ENCODE measurements at regions not wholly inside any gene's neighbourhood (a gene's known extent, or its start where the extent isn't known, plus 50 kb on each side); places are given as distances from the start of the nearest gene placed in this dataset.

DNA sequence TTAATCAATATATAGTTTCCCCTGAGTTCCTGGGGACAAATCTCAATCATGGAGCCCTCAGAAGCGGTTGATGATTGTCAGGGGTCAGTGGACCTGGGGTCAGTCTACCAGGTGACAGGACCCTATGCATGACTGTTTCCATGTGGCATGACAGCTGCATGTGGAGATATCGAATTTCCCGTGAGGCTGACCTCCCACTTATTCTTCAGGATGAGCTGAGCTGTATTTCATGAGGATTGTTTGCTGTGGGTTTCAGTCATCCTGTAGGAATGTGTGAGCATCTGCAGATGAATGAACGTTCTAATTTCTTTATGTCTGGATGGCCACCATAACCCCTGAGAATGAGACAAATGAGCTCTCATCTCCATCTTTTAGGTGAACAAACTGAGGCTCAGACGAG lies 93.0 kb upstream of the HES1 start:
- H3K4me1 ChIP-seq (ENCODE audit: control insufficient read depth in 4 of 4, insufficient read depth in 4 of 4, low read length in 3 of 4): peaks cover 3 to 24% (median 15%) of the 10 kb centered on the region in 4 donors
- no peak overlapping the region for H3K4me3 ChIP-seq (ENCODE audit: low read depth in 1 of 3, low read length in 3 of 3)
- TF ChIP-seq JUND (IDR thresholded peaks at IDR 0.05) (no peak), CTCF (IDR thresholded peaks at IDR 0.05; ENCODE audit: low read depth, low read length, missing input control) (no peak), ATF3 (IDR thresholded peaks at IDR 0.05) (no peak), SP1 (IDR thresholded peaks at IDR 0.05) (no peak), EGR1 (IDR thresholded peaks at IDR 0.05; ENCODE audit: low read depth in 2 of 2) (no peak), FOXA2 (IDR thresholded peaks at IDR 0.05) (no peak), MAX (IDR thresholded peaks at IDR 0.05) (no peak), NR2F2 (IDR thresholded peaks at IDR 0.05) (no peak), GABPA (IDR thresholded peaks at IDR 0.05 in 1 of 2, conservative IDR thresholded peaks at IDR 0.05 in 1 of 2) (no peak)
- TF ChIP-seq, protein P1, sequence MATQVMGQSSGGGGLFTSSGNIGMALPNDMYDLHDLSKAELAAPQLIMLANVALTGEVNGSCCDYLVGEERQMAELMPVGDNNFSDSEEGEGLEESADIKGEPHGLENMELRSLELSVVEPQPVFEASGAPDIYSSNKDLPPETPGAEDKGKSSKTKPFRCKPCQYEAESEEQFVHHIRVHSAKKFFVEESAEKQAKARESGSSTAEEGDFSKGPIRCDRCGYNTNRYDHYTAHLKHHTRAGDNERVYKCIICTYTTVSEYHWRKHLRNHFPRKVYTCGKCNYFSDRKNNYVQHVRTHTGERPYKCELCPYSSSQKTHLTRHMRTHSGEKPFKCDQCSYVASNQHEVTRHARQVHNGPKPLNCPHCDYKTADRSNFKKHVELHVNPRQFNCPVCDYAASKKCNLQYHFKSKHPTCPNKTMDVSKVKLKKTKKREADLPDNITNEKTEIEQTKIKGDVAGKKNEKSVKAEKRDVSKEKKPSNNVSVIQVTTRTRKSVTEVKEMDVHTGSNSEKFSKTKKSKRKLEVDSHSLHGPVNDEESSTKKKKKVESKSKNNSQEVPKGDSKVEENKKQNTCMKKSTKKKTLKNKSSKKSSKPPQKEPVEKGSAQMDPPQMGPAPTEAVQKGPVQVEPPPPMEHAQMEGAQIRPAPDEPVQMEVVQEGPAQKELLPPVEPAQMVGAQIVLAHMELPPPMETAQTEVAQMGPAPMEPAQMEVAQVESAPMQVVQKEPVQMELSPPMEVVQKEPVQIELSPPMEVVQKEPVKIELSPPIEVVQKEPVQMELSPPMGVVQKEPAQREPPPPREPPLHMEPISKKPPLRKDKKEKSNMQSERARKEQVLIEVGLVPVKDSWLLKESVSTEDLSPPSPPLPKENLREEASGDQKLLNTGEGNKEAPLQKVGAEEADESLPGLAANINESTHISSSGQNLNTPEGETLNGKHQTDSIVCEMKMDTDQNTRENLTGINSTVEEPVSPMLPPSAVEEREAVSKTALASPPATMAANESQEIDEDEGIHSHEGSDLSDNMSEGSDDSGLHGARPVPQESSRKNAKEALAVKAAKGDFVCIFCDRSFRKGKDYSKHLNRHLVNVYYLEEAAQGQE (IDR thresholded peaks at IDR 0.05): no peak
- H3K36me3 ChIP-seq (ENCODE audit: control insufficient read depth in 4 of 4, insufficient read depth in 3 of 4, low read depth in 1 of 4, low read length in 3 of 4): no peaks in the 10 kb centered on the region
- WGBS: 95% methylated on average over 5 of the region's 5 CpGs
- no peaks in the 10 kb centered on the region for H3K9me3 ChIP-seq (ENCODE audit: control insufficient read depth in 4 of 4, low read length in 3 of 4)
- H3K27ac ChIP-seq (ENCODE audit: low read depth in 1 of 2, low read length in 2 of 2): no peak overlapping the region
- no peak overlapping the region for H3K9ac ChIP-seq (ENCODE audit: low read depth in 1 of 2, low read length in 2 of 2)
- DNase-seq (ENCODE audit: low spot score): no peak
- no peaks in the 10 kb centered on the region for H3K27me3 ChIP-seq (ENCODE audit: control insufficient read depth in 4 of 4, insufficient read depth in 4 of 4, low read length in 3 of 4)

DNA sequence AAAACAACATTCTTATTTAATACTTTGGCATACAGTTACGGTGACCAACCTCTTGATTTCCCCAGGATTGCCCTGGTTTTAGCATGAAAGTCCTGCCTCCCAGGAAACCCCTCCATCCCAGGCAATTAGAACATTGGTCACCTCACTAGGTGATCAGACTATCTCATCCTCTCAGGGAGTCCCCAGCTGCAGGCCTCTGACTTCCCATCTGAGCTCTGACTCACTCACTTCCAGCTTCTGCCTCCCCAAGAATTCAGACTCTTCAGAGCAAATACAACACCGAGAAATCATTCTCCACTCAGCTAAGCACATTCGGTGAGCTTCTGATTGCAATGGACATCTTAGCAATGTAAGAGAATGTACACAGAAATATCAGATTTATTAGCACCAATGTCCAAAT lies 92.4 kb upstream of the HES1 start:
- peaks cover 3 to 27% (median 17%) of the 10 kb centered on the region in 4 donors for H3K4me1 ChIP-seq (ENCODE audit: control insufficient read depth in 4 of 4, insufficient read depth in 4 of 4, low read length in 3 of 4)
- H3K36me3 ChIP-seq (ENCODE audit: control insufficient read depth in 4 of 4, insufficient read depth in 3 of 4, low read depth in 1 of 4, low read length in 3 of 4): no peaks in the 10 kb centered on the region
- no peaks in the 10 kb centered on the region for H3K9me3 ChIP-seq (ENCODE audit: control insufficient read depth in 4 of 4, low read length in 3 of 4)
- no peak overlapping the region for H3K4me3 ChIP-seq (ENCODE audit: low read depth in 1 of 3, low read length in 3 of 3)
- 95% methylated on average over 3 of the region's 3 CpGs for WGBS
- H3K9ac ChIP-seq (ENCODE audit: low read depth in 1 of 2, low read length in 2 of 2): no peak overlapping the region
- no peak overlapping the region for H3K27ac ChIP-seq (ENCODE audit: low read depth in 1 of 2, low read length in 2 of 2)
- no peak for DNase-seq (ENCODE audit: low spot score)
- H3K27me3 ChIP-seq (ENCODE audit: control insufficient read depth in 4 of 4, insufficient read depth in 4 of 4, low read length in 3 of 4): no peaks in the 10 kb centered on the region
- no peak for TF ChIP-seq NR2F2 (IDR thresholded peaks at IDR 0.05)
- no peak for TF ChIP-seq ZBTB33 (IDR thresholded peaks at IDR 0.05)
- TF ChIP-seq, protein P1 (IDR thresholded peaks at IDR 0.05): no peak
- TF ChIP-seq HNF4G (IDR thresholded peaks at IDR 0.05): no peak
- no peak for TF ChIP-seq FOXA1 (IDR thresholded peaks at IDR 0.05)
- no peak for TF ChIP-seq EGR1 (IDR thresholded peaks at IDR 0.05; ENCODE audit: low read depth in 2 of 2)
- no peak for TF ChIP-seq HNF4A (conservative IDR thresholded peaks at IDR 0.05)
- TF ChIP-seq GABPA (IDR thresholded peaks at IDR 0.05 in 1 of 2, conservative IDR thresholded peaks at IDR 0.05 in 1 of 2): no peak
- no peak for TF ChIP-seq SP1 (IDR thresholded peaks at IDR 0.05)
- no peak for TF ChIP-seq MAX (IDR thresholded peaks at IDR 0.05)
- no peak for TF ChIP-seq TAF1 (conservative IDR thresholded peaks at IDR 0.05)
- TF ChIP-seq JUND (IDR thresholded peaks at IDR 0.05): no peak
- no peak for TF ChIP-seq CTCF (IDR thresholded peaks at IDR 0.05; ENCODE audit: low read depth, low read length, missing input control)
- TF ChIP-seq RAD21 (IDR thresholded peaks at IDR 0.05): no peak
- TF ChIP-seq RXRA (IDR thresholded peaks at IDR 0.05): no peak
- TF ChIP-seq ATF3 (IDR thresholded peaks at IDR 0.05): no peak

Data from liver (tissue), 8 donors.